Thyroid gland (tissue), 4 donors: ENCODE measurements at regions not wholly inside any gene's neighbourhood (a gene's known extent, or its start where the extent isn't known, plus 50 kb on each side); places are given as distances from the start of the nearest gene placed in this dataset.
"Not testable (repeated sequence)": the region's sequence is repeated elsewhere in the genome, so short reads cannot be mapped to it uniquely, and the experiment has no call there.

ENCODE experiments used
- DNase-seq, 2 donors: peaks; one replicate each; pipeline ENCODE4 v3.0.0-alpha.2; 2019
- H3K27ac ChIP-seq, 3 donors: fragments of 200-600 bp; sonication (generic); 1 replicate in 2 of 3; 2 replicates in 1 of 3; pipeline ENCODE4 v1.5.1; 2016 to 2019; ENCODE audit warnings: mild to moderate bottlenecking in 1 of 3, moderate library complexity in 1 of 3
- H3K27me3 ChIP-seq: fragments of 200-600 bp; sonication (generic); one replicate; pipeline ENCODE4 v1.5.1; 2019
- H3K36me3 ChIP-seq, 2 donors: fragments of 200-600 bp; sonication (generic); one replicate each; pipeline ENCODE4 v1.5.1; 2016 to 2019
- H3K4me1 ChIP-seq, 2 donors: fragments of 200-600 bp; sonication (generic); one replicate each; pipeline ENCODE4 v1.5.1; 2017 to 2019
- H3K4me3 ChIP-seq, 3 donors: fragments of 200-600 bp; sonication (generic); replicated peaks in 1 of 3; 1 replicate in 2 of 3; 2 replicates in 1 of 3; pipeline ENCODE4 v1.5.1; 2016; ENCODE audit warnings: mild to moderate bottlenecking in 1 of 3
- H3K9me3 ChIP-seq: fragments of 200-600 bp; sonication (generic); one replicate; pipeline ENCODE4 v1.5.1; 2017
- CTCF ChIP-seq, 6 experiments: fragments of 200-600 bp in 3 of 6; fragments of 450-650 bp in 3 of 6; sonication (generic) in 3 of 6; IDR thresholded peaks; one replicate each; pipeline ENCODE4 v1.5.1; 2016 to 2019; ENCODE audit warnings: antibody characterized with exemption in 6 of 6, mild to moderate bottlenecking in 2 of 6, inconsistent platforms in 1 of 6, moderate library complexity in 1 of 6
- POLR2A ChIP-seq, 2 donors: fragments of 450-650 bp; IDR thresholded peaks; one replicate each; pipeline ENCODE4 v1.6.1; 2017; ENCODE audit warnings: antibody characterized with exemption in 2 of 2, mild to moderate bottlenecking in 2 of 2, moderate library complexity in 1 of 2
- WGBS, 2 donors: methylation state at CpG; one replicate each; pipeline ENCODE4 v1.1.5; 2017; 5-methylcytosine and 5-hydroxymethylcytosine counted together
- intact Hi-C: fragments of 100-400 bp; cut with DNase I; formaldehyde crosslinking; loops from one replicate; pipeline ENCODE4 v1.15.1; 2023

- no peaks in the 10 kb centered on the region for H3K4me1 ChIP-seq
- 71 to 95% methylated on average over 18 to 19 of the region's 23 CpGs for WGBS, 2 donors
- no peak overlapping the region for H3K27ac ChIP-seq
- TF ChIP-seq CTCF (IDR thresholded peaks at IDR 0.05) (no peak), POLR2A (IDR thresholded peaks at IDR 0.05) (no peak)
- H3K4me3 ChIP-seq: no peak overlapping the region
- H3K27me3 ChIP-seq: no peaks in the 10 kb centered on the region
- intact Hi-C loops: no loop called here
- no peak for DNase-seq
- H3K9me3 ChIP-seq: no peaks in the 10 kb centered on the region
- H3K36me3 ChIP-seq: no peaks in the 10 kb centered on the region
Measured at GRCh38 chr22:23452231-23453010, 127.7 kb downstream of the IGLL1 start.

DNA sequence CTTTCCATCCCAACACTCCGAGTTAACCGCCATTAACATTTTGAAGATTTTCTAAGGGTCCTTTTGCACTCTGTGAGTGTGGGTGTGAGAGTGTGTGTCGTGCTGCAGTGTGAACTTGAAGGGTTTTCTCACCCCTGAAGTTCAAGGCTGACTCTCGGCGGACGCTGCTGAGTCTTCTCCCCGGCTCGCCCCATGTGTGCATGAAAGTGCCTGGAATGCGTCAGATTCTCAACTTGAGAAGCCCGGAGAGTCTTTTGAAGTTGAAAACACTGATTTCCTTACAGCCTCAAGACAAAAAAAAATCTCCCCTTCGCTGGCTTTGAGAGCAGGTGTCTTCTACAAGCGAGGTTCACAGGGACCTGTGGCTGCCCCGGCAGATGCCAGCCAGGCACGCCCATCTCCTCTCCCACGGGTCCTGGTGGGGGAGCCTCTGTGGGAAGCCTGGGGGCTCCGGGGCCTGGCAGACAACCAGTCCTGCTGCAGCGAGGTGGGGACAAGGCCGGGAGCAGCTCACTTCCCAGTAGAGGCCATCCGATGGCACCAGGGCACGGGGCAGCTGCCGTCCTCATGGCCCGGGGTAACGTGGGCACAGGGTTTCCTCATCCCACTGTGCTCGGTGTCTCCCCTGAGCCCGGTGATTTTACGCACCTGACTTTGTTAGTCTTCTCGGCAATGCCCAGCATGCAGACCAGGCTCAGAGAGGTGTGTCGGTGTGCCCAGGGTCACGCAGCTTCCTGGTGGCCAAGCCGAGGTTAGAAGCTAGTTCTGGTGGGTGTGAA, 128.4 kb downstream of the IGLL1 start:
- 44 to 63% methylated on average over 18 of the region's 30 CpGs for WGBS, 2 donors
- H3K27me3 ChIP-seq, H3K36me3 ChIP-seq, H3K27ac ChIP-seq, intact Hi-C loops, H3K9me3 ChIP-seq, DNase-seq, H3K4me3 ChIP-seq, H3K4me1 ChIP-seq: not testable (repeated sequence)

- H3K27me3 ChIP-seq, H3K4me1 ChIP-seq, intact Hi-C loops, H3K36me3 ChIP-seq, DNase-seq, H3K4me3 ChIP-seq, H3K27ac ChIP-seq, H3K9me3 ChIP-seq: not testable (repeated sequence)
- WGBS, 2 donors: 94 to 95% methylated on average over 3 to 4 of the region's 15 CpGs
Measured at GRCh38 chr22:23450821-23451220, 129.3 kb downstream of the IGLL1 start.

- Histone ChIP-seq H3K36me3 (no peaks in the 10 kb centered on the region), H3K4me3 (no peak overlapping the region), H3K4me1 (no peaks in the 10 kb centered on the region), H3K27me3 (no peaks in the 10 kb centered on the region), H3K27ac (no peak overlapping the region), H3K9me3 (no peaks in the 10 kb centered on the region)
- TF ChIP-seq CTCF (IDR thresholded peaks at IDR 0.05): no peak
- no peak for TF ChIP-seq POLR2A (IDR thresholded peaks at IDR 0.05)
- intact Hi-C loops: no loop called here
- no peak for DNase-seq
- 95% methylated on average over 12 of the region's 14 CpGs; no CpG with 5 or more reads in 1 of the 2 donors for WGBS, 2 donors
Measured at GRCh38 chr22:23450434-23450795, 129.7 kb downstream of the IGLL1 start.

GRCh38 chr22:23449748-23450433, 130.2 kb downstream of the IGLL1 start:
- DNase-seq, intact Hi-C loops, H3K4me3 ChIP-seq, H3K4me1 ChIP-seq, H3K36me3 ChIP-seq, H3K27ac ChIP-seq, H3K9me3 ChIP-seq, H3K27me3 ChIP-seq: not testable (repeated sequence)
- 83 to 95% methylated on average over 8 to 23 of the region's 28 CpGs for WGBS, 2 donors

DNA sequence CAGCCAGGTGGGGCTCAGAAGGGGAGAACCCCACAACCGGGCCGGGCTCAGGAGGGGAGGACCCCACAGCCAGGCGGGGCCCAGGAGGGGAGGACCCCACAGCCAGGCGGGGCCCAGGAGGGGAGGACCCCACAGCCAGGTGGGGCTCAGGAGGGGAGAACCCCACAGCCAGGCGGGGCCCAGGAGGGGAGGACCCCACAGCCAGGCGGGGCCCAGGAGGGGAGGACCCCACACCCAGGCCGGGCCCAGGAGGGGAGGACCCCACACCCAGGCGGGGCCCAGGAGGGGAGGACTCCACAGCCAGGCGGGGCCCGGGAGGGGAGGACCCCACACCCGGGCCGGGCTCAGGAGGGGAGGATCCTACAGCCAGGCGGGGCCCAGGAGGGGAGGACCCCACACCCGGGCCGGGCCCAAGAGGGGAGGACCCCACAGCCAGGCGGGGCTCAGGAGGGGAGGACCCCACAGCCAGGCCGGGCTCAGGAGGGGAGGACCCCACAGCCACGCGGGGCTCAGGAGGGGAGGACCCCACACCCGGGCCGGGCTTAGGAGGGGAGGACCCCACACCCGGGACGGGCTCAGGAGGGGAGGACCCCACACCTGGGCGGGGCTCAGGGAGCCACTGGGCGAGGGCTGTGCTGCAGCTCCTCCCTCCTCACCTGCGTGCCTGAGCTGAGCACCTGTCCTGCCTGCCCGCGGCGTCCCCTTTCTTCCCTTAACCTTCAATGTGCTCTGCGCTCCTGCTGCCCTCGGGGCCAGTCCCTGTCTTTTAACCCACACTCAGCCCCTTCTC, 131.4 kb downstream of the IGLL1 start:
- DNase-seq: not testable (repeated sequence)

More for the DNA sequence above, 131.4 kb downstream of the IGLL1 start:
- H3K9me3 ChIP-seq, H3K36me3 ChIP-seq, H3K4me3 ChIP-seq, H3K27ac ChIP-seq, H3K4me1 ChIP-seq, H3K27me3 ChIP-seq, intact Hi-C loops: not testable (repeated sequence)
- WGBS, 2 donors: 83 to 86% methylated on average over 7 to 10 of the region's 31 CpGs
